K562 (cell line): ENCODE measurements at regions not wholly inside any gene's neighbourhood (a gene's known extent, or its start where the extent isn't known, plus 50 kb on each side); places are given as distances from the start of the nearest gene placed in this dataset.

Experiments used
- ATAC-seq: fragments of 200-7000 bp; cut with Tn5 transposase; 3 replicates; pipeline ENCODE4 v1.9.1; 2020; ENCODE audit warnings: moderate library complexity
- BruUV-seq: library from RNA; stranded (reverse); fragments of 400-500 nt; replicated peaks from 2 replicates; lab custom pipeline; 2021; lab: Mats Ljungman, UMichigan
- CTCF ChIA-PET: fragments of 300-600 bp; formaldehyde crosslinking; extraction: SDS; loops from one replicate; lab custom pipeline; 2021; ENCODE audit warnings: low intra/inter-chr PET ratio; lab: Yijun Ruan, JAX
- POLR2A ChIA-PET: fragments of 300-600, 350-650 bp; sonication (Branson Sonifier 250); formaldehyde crosslinking; extraction: SDS; loops from one replicate; lab custom pipeline; 2021; ENCODE audit warnings: antibody characterized with exemption, inconsistent platforms; lab: Yijun Ruan, JAX
- DNase-seq, 4 experiments: peaks; one replicate each; pipeline versions ENCODE4 v3.0.0 to v3.0.0-alpha.2; 2011 to 2018; ENCODE audit warnings: low spot score in 3 of 4, mixed read lengths in 3 of 4; ENCODE audit errors: extremely low read depth in 1 of 4
- FAIRE-seq: peaks from 2 replicates; lab custom pipeline; 2011; peaks lifted over from hg19 to GRCh38; lab: Jason Lieb, UNC
- H2AFZ ChIP-seq: 2 replicates; pipeline ENCODE4 v1.6.0; 2011; ENCODE audit warnings: low read depth, low read length, control low read depth, inconsistent platforms
- H3K27ac ChIP-seq: fragments of 200-600 bp; 3 replicates; pipeline ENCODE4 v1.8.0; 2011; ENCODE audit warnings: low read depth, mild to moderate bottlenecking, control low read depth, inconsistent platforms, low read length, moderate library complexity, mixed read lengths; ENCODE audit errors: extremely low read depth
- H3K27me3 ChIP-seq, 2 experiments: fragments of 300-600 bp in 1 of 2; 2 replicates in 1 of 2; 3 replicates in 1 of 2; pipeline versions ENCODE4 v1.6.0 to v1.8.0; 2011; ENCODE audit warnings: inconsistent platforms in 2 of 2, low read length in 2 of 2, mild to moderate bottlenecking in 1 of 2, mixed read lengths in 1 of 2, moderate library complexity in 1 of 2; ENCODE audit not compliant: control insufficient read depth in 2 of 2, insufficient read depth in 2 of 2
- H3K36me3 ChIP-seq: fragments of 300-600 bp; 3 replicates; pipeline ENCODE4 v1.8.0; 2011; ENCODE audit warnings: mild to moderate bottlenecking, low read length, inconsistent platforms; ENCODE audit not compliant: control insufficient read depth, insufficient read depth
- H3K4me1 ChIP-seq, 2 experiments: fragments of 200-600 bp in 1 of 2; replicated peaks in 1 of 2; 2 replicates in 1 of 2; 3 replicates in 1 of 2; pipeline versions ENCODE4 v1.5.1 to v1.8.0; 2011; ENCODE audit warnings: inconsistent platforms in 2 of 2, low read length in 2 of 2, mild to moderate bottlenecking in 1 of 2, mixed read lengths in 1 of 2, moderate library complexity in 1 of 2; ENCODE audit not compliant: control insufficient read depth in 2 of 2, insufficient read depth in 2 of 2
- H3K4me2 ChIP-seq: 2 replicates; pipeline ENCODE4 v1.6.1; 2011; ENCODE audit warnings: low read length, control low read depth, inconsistent platforms, mixed read lengths; ENCODE audit not compliant: insufficient read depth
- H3K4me3 ChIP-seq: fragments of 200-600 bp; sonication (generic), shearing (Covaris generic); 2 replicates; pipeline ENCODE4 v1.5.1; 2016; ENCODE audit warnings: control low read depth, inconsistent platforms
- H3K79me2 ChIP-seq: fragments of 200-600 bp; 3 replicates; pipeline ENCODE4 v1.8.0; 2011; ENCODE audit warnings: low read length, inconsistent platforms; ENCODE audit not compliant: control insufficient read depth, insufficient read depth
- H3K9ac ChIP-seq, 2 experiments: 2 replicates each; pipeline versions ENCODE4 v1.6.0 to v1.6.1; 2011; ENCODE audit warnings: low read depth in 2 of 2, low read length in 2 of 2, control low read depth in 1 of 2, inconsistent platforms in 1 of 2, mild to moderate bottlenecking in 1 of 2, mixed read lengths in 1 of 2; ENCODE audit not compliant: insufficient read depth in 1 of 2
- H3K9me1 ChIP-seq: one replicate; pipeline ENCODE4 v1.6.0; 2011; ENCODE audit warnings: inconsistent platforms, mild to moderate bottlenecking, low read length, moderate library complexity; ENCODE audit not compliant: control insufficient read depth, insufficient read depth
- H3K9me3 ChIP-seq: replicated peaks from 2 replicates; pipeline ENCODE4 v1.5.1; 2011; ENCODE audit warnings: low read depth, low read length, inconsistent platforms; ENCODE audit not compliant: control insufficient read depth, insufficient read depth
- H4K20me1 ChIP-seq: replicated peaks from 2 replicates; pipeline ENCODE4 v1.6.1; 2011; ENCODE audit warnings: low read length, inconsistent platforms, mixed read lengths; ENCODE audit not compliant: control insufficient read depth, insufficient read depth
- BACH1 ChIP-seq: fragments of 200-800 bp; sonication (Bioruptor generic); IDR thresholded peaks from 2 replicates; pipeline ENCODE4 v1.6.1; 2016; ENCODE audit warnings: missing genetic modification characterization, missing compliant biosample characterization
- CBFB ChIP-seq: sonication (generic); formaldehyde crosslinking; IDR thresholded peaks from 2 replicates; pipeline ENCODE4 v1.4.0; 2020; ENCODE audit warnings: mild to moderate bottlenecking, missing genetic modification reagents
- CCAR2 ChIP-seq: fragments of 200-400 bp; formaldehyde crosslinking; IDR thresholded peaks from 2 replicates; pipeline ENCODE4 v1.6.1; 2017; ENCODE audit warnings: mild to moderate bottlenecking, low read depth, low read length
- DNMT1 ChIP-seq: fragments of 450-650 bp; IDR thresholded peaks from 2 replicates; pipeline ENCODE4 v1.6.1; 2016; ENCODE audit warnings: antibody characterized with exemption, mild to moderate bottlenecking
- HDAC3 ChIP-seq: fragments of 450-650 bp; IDR thresholded peaks from 2 replicates; pipeline ENCODE4 v1.6.1; 2018; ENCODE audit warnings: borderline replicate concordance, mild to moderate bottlenecking, moderate library complexity; ENCODE audit not compliant: partially characterized antibody
- HMG20A ChIP-seq: fragments of 450-650 bp; formaldehyde crosslinking; conservative IDR thresholded peaks from 2 replicates; pipeline ENCODE4 v1.4.0; 2020; ENCODE audit warnings: mild to moderate bottlenecking, mixed read lengths
- HNRNPLL ChIP-seq: fragments of 200-400 bp; formaldehyde crosslinking; IDR thresholded peaks from 2 replicates; pipeline ENCODE4 v1.6.1; 2017; ENCODE audit warnings: low read length, low read depth, mild to moderate bottlenecking; ENCODE audit not compliant: poor library complexity, severe bottlenecking
- MXI1 ChIP-seq: IDR thresholded peaks from 2 replicates; pipeline ENCODE4 v1.6.1; 2011; ENCODE audit warnings: low read depth, mild to moderate bottlenecking, improper control_type of control experiment, low read length
- RNF2 ChIP-seq: sonication (generic); IDR thresholded peaks from 2 replicates; pipeline ENCODE4 v1.6.1; 2016
- ZFP1 ChIP-seq: fragments of 450-650 bp; formaldehyde crosslinking; IDR thresholded peaks from 2 replicates; pipeline ENCODE4 v1.4.0; 2020; ENCODE audit warnings: mild to moderate bottlenecking, mixed read lengths
- WGBS: fragments of 100-300 bp; shearing (Covaris generic); methylation state at CpG from one replicate; pipeline ENCODE4 v1.1.6; 2016; ENCODE audit warnings: low coverage, mixed read lengths; ENCODE audit not compliant: insufficient coverage; ENCODE audit errors: missing lambda C conversion rate; 5-methylcytosine and 5-hydroxymethylcytosine counted together
- in situ Hi-C: fragments of 300-500 bp; cut with MboI; formaldehyde crosslinking; loops from 4 replicates; pipeline ENCODE4 v1.15.0; 2018; ENCODE audit warnings: inconsistent platforms, mixed read lengths
- intact Hi-C: fragments of 100-400 bp; cut with micrococcal nuclease; formaldehyde crosslinking; loops from 2 replicates; pipeline ENCODE4 v1.14.2; 2022

- CTCF ChIA-PET: no interaction called here
- ATAC-seq (no peak), DNase-seq (no peak), FAIRE-seq (no peak)
- H4K20me1 ChIP-seq: no peaks in the 10 kb centered on the region
- H3K27me3 ChIP-seq: no peaks in the 10 kb centered on the region
- BruUV-seq: no TSS peak
- intact Hi-C loops: no loop called here
- TF ChIP-seq RNF2 (no peak), HNRNPLL (no peak), MXI1 (no peak), CBFB (no peak), BACH1 (tag) (no peak), ZFP1 (CRISPR knock-in tag) (no peak), HMG20A (CRISPR knock-in tag) (no peak), HDAC3 (no peak), CCAR2 (no peak), DNMT1 (no peak)
- H2AFZ ChIP-seq: no peak overlapping the region
- H3K4me2 ChIP-seq: no peak overlapping the region
- no peak overlapping the region for H3K27ac ChIP-seq
- no peaks in the 10 kb centered on the region for H3K9me3 ChIP-seq
- H3K36me3 ChIP-seq: no peaks in the 10 kb centered on the region
- H3K79me2 ChIP-seq: no peaks in the 10 kb centered on the region
- no peaks in the 10 kb centered on the region for H3K4me1 ChIP-seq
- in situ Hi-C loops: no loop called here
- H3K9me1 ChIP-seq: no peaks in the 10 kb centered on the region
- no peak overlapping the region for H3K9ac ChIP-seq
- no peak overlapping the region for H3K4me3 ChIP-seq
- 0% methylated on average over 4 of the region's 4 CpGs for WGBS
- POLR2A ChIA-PET: interaction anchor here (1.2 kb wide), 1 partner anchor 9 kb away, joined by 3 read pairs; no protein-coding TSS in a partner anchor
Measured at GRCh38 chr16:6349725-6350124, 982.9 kb upstream of the RBFOX1 start.
